B cell (primary cell): ENCODE measurements at regions not wholly inside any gene's neighbourhood (a gene's known extent, or its start where the extent isn't known, plus 50 kb on each side); places are given as distances from the start of the nearest gene placed in this dataset.

Experiments used
- ATAC-seq: fragments of 200-7000 bp; cut with Tn5 transposase; one replicate; pipeline ENCODE4 v1.10.0; 2021; ENCODE audit warnings: low read depth, mild to moderate bottlenecking, moderate number of reproducible peaks, moderate library complexity
- CTCF ChIA-PET: fragments of 350-600 bp; sonication (Branson Sonifier 250); formaldehyde crosslinking; loops from one replicate; lab custom pipeline; 2021; ENCODE audit warnings: antibody characterized with exemption, inconsistent platforms; lab: Charles Lee
- POLR2A ChIA-PET: fragments of 350-600 bp; sonication (Branson Sonifier 250); formaldehyde crosslinking; loops from one replicate; lab custom pipeline; 2021; ENCODE audit warnings: antibody characterized with exemption; lab: Charles Lee
- DNase-seq: peaks from one replicate; pipeline ENCODE4 v3.0.0; 2013
- H2AFZ ChIP-seq: 2 replicates; pipeline ENCODE4 v1.6.1; 2012; ENCODE audit warnings: mild to moderate bottlenecking, low read depth, low read length; ENCODE audit not compliant: insufficient read depth, poor library complexity, severe bottlenecking
- H3K27ac ChIP-seq, 2 donors: 1 replicate in 1 of 2; 2 replicates in 1 of 2; pipeline ENCODE4 v1.5.1; 2012 to 2013; ENCODE audit warnings: low read length in 2 of 2, mild to moderate bottlenecking in 2 of 2, moderate library complexity in 1 of 2
- H3K27me3 ChIP-seq, 4 experiments: fragments of 200-600 bp in 1 of 4; sonication (generic) in 1 of 4; replicated peaks in 1 of 4; 1 replicate in 2 of 4; 2 replicates in 2 of 4; pipeline versions ENCODE4 v1.6.1 to v1.7.0; 2013 to 2016; ENCODE audit warnings: low read length in 3 of 4, mild to moderate bottlenecking in 2 of 4, mixed read lengths in 1 of 4, moderate library complexity in 1 of 4; ENCODE audit not compliant: insufficient read depth in 4 of 4, control insufficient read depth in 3 of 4; ENCODE audit errors: control extremely low read depth in 1 of 4
- H3K36me3 ChIP-seq, 2 experiments: replicated peaks in 1 of 2; 1 replicate in 1 of 2; 2 replicates in 1 of 2; pipeline versions ENCODE4 v1.6.1 to v1.7.1; 2013; ENCODE audit warnings: low read length in 1 of 2; ENCODE audit not compliant: insufficient read depth in 2 of 2, control insufficient read depth in 1 of 2; ENCODE audit errors: control extremely low read depth in 1 of 2, extremely low read depth in 1 of 2
- H3K4me1 ChIP-seq, 2 donors: fragments of 200-600 bp in 1 of 2; sonication (generic) in 1 of 2; 1 replicate in 1 of 2; 2 replicates in 1 of 2; pipeline versions ENCODE4 v1.5.1 to v1.6.1; 2013 to 2017; ENCODE audit warnings: low read length in 2 of 2; ENCODE audit not compliant: control insufficient read depth in 2 of 2, insufficient read depth in 2 of 2
- H3K4me2 ChIP-seq: replicated peaks from 2 replicates; pipeline ENCODE3; 2012; ENCODE audit warnings: mild to moderate bottlenecking, low read depth, low read length; ENCODE audit not compliant: poor library complexity, severe bottlenecking
- H3K4me3 ChIP-seq, 5 experiments: fragments of 200-600 bp in 1 of 5; sonication (generic) in 1 of 5; 1 replicate in 3 of 5; 2 replicates in 2 of 5; pipeline versions ENCODE4 v1.5.1 to v1.7.0; 2011 to 2016; ENCODE audit warnings: low read length in 4 of 5, mild to moderate bottlenecking in 4 of 5, low read depth in 2 of 5, control low read depth in 1 of 5, moderate library complexity in 1 of 5; ENCODE audit not compliant: insufficient read depth in 1 of 5; ENCODE audit errors: control extremely low read depth in 1 of 5, extremely low read depth in 1 of 5
- H3K79me2 ChIP-seq: fragments of 200-600 bp; sonication (generic); one replicate; pipeline ENCODE4 v1.6.0; 2016; ENCODE audit warnings: low read length; ENCODE audit not compliant: control insufficient read depth, insufficient read depth
- H3K9ac ChIP-seq: fragments of 200-600 bp; sonication (generic); 2 replicates; pipeline ENCODE4 v1.6.1; 2017; ENCODE audit warnings: mild to moderate bottlenecking, low read length, moderate library complexity
- H3K9me3 ChIP-seq, 3 donors: one replicate each; pipeline versions ENCODE4 v1.6.1 to v1.7.1; 2013; ENCODE audit warnings: low read length in 2 of 3; ENCODE audit not compliant: control insufficient read depth in 2 of 3, insufficient read depth in 1 of 3; ENCODE audit errors: control extremely low read depth in 1 of 3
- H4K20me1 ChIP-seq: 2 replicates; pipeline ENCODE4 v1.6.0; 2012; ENCODE audit warnings: mild to moderate bottlenecking, low read length; ENCODE audit not compliant: insufficient read depth, control insufficient read depth, poor library complexity, severe bottlenecking
- H3K27ac Mint-ChIP-seq: one replicate; pipeline ENCODE4 v1.8.0; 2021; ENCODE audit warnings: mixed read lengths
- H3K27me3 Mint-ChIP-seq: one replicate; pipeline ENCODE4 v1.8.0; 2021; ENCODE audit warnings: mixed read lengths
- H3K4me1 Mint-ChIP-seq: one replicate; pipeline ENCODE4 v1.8.0; 2021; ENCODE audit warnings: mixed read lengths
- H3K4me3 Mint-ChIP-seq: one replicate; pipeline ENCODE4 v1.8.0; 2021; ENCODE audit warnings: mixed read lengths
- H3K9me3 Mint-ChIP-seq: one replicate; pipeline ENCODE4 v1.8.0; 2022; ENCODE audit warnings: mixed read lengths; ENCODE audit not compliant: insufficient read depth
- CTCF ChIP-seq: fragments of 200-600 bp; IDR thresholded peaks from one replicate; pipeline ENCODE4 v1.8.0; 2022; ENCODE audit warnings: antibody characterized with exemption, mild to moderate bottlenecking
- EZH2 ChIP-seq: IDR thresholded peaks from 2 replicates; pipeline ENCODE4 v1.6.1; 2012; ENCODE audit warnings: borderline replicate concordance, low read depth, mild to moderate bottlenecking, moderate library complexity, low read length; ENCODE audit not compliant: insufficient read depth, poor library complexity, severe bottlenecking
- WGBS: methylation state at CpG from one replicate; pipeline ENCODE4 v1.1.5; 2013; ENCODE audit warnings: missing lambda C conversion rate; ENCODE audit not compliant: insufficient coverage; 5-methylcytosine and 5-hydroxymethylcytosine counted together
- intact Hi-C: fragments of 100-400 bp; cut with micrococcal nuclease; formaldehyde crosslinking; loops from one replicate; pipeline ENCODE4 v1.10.0; 2022

GRCh38 chr2:137741784-137742362 lies 222.4 kb upstream of the HNMT start:
- no peak overlapping the region for H3K27ac Mint-ChIP-seq
- no peak for TF ChIP-seq EZH2
- TF ChIP-seq CTCF: no peak
- CTCF ChIA-PET: no interaction called here
- Histone ChIP-seq H3K4me2 (no peak overlapping the region), H3K9me3 (no peaks in the 10 kb centered on the region), H3K4me3 (no peak overlapping the region), H3K27me3 (no peaks in the 10 kb centered on the region), H2AFZ (no peak overlapping the region), H3K36me3 (no peaks in the 10 kb centered on the region), H3K4me1 (no peaks in the 10 kb centered on the region), H3K27ac (no peak overlapping the region), H3K79me2 (no peaks in the 10 kb centered on the region), H3K9ac (no peak overlapping the region), H4K20me1 (no peaks in the 10 kb centered on the region)
- no peak for DNase-seq
- no peaks in the 10 kb centered on the region for H3K27me3 Mint-ChIP-seq
- intact Hi-C loops: no loop called here
- no CpG with 5 or more reads among the region's 5 CpGs for WGBS
- POLR2A ChIA-PET: no interaction called here
- peaks cover 5% of the 10 kb centered on the region for H3K9me3 Mint-ChIP-seq
- no peak for ATAC-seq
- no peak overlapping the region for H3K4me3 Mint-ChIP-seq
- H3K4me1 Mint-ChIP-seq: no peaks in the 10 kb centered on the region

GRCh38 chr2:137747509-137747908 lies 216.8 kb upstream of the HNMT start:
- no peaks in the 10 kb centered on the region for H3K27me3 ChIP-seq
- H3K4me1 ChIP-seq: no peaks in the 10 kb centered on the region
- no peaks in the 10 kb centered on the region for H3K79me2 ChIP-seq
- H3K9me3 ChIP-seq: no peaks in the 10 kb centered on the region
- no peak overlapping the region for H3K4me2 ChIP-seq
- H2AFZ ChIP-seq: no peak overlapping the region
- ChIA-PET POLR2A (no interaction called here), CTCF (no interaction called here)
- H3K4me3 Mint-ChIP-seq: no peak overlapping the region
- no peak overlapping the region for H3K27ac Mint-ChIP-seq
- H4K20me1 ChIP-seq: no peaks in the 10 kb centered on the region
- intact Hi-C loops: no loop called here
- DNase-seq (no peak), ATAC-seq (no peak)
- H3K9me3 Mint-ChIP-seq: no peaks in the 10 kb centered on the region
- no peak overlapping the region for H3K9ac ChIP-seq
- H3K4me1 Mint-ChIP-seq: no peaks in the 10 kb centered on the region
- no peak overlapping the region for H3K4me3 ChIP-seq
- no peak for TF ChIP-seq EZH2
- no peak for TF ChIP-seq CTCF
- no peaks in the 10 kb centered on the region for H3K36me3 ChIP-seq
- H3K27me3 Mint-ChIP-seq: no peaks in the 10 kb centered on the region
- H3K27ac ChIP-seq: no peak overlapping the region
